Esophagus squamous epithelium (tissue), 4 donors: ENCODE measurements at regions not wholly inside any gene's neighbourhood (a gene's known extent, or its start where the extent isn't known, plus 50 kb on each side); places are given as distances from the start of the nearest gene placed in this dataset.

Experiments used
- POLR2A ChIP-seq, 4 donors: fragments of 450-650 bp; IDR thresholded peaks; one replicate each; pipeline ENCODE4 v1.6.1; 2017; ENCODE audit warnings: antibody characterized with exemption in 4 of 4, mild to moderate bottlenecking in 4 of 4, moderate library complexity in 3 of 4
- TF ChIP-seq, protein P1 (sequence below), 6 experiments: fragments of 450-650 bp in 4 of 6; fragments of 200-600 bp in 2 of 6; sonication (generic) in 2 of 6; IDR thresholded peaks; one replicate each; pipeline ENCODE4 v1.5.1; 2016 to 2019; ENCODE audit warnings: antibody characterized with exemption in 6 of 6, mild to moderate bottlenecking in 4 of 6, moderate library complexity in 4 of 6

DNA sequence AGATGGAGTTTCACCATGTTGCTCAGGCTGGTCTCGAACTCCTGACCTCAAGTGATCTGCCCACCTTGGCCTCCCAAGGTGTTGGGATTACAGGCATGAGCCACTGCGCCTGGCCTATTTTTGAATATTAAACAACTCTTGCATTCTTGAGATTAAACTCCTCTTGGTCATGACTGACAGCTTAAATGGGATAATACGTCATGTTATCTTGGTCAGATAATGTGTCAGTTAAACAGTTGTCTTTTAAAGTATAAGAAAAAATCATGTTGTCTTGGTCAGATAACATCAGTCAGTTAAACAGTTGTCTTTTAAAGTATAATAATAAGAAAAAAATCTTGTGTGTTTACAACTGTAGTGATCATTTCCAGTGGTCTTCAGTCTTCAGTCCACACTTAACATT lies 73.6 kb upstream of the SYPL1 start:
- TF ChIP-seq, protein P1, sequence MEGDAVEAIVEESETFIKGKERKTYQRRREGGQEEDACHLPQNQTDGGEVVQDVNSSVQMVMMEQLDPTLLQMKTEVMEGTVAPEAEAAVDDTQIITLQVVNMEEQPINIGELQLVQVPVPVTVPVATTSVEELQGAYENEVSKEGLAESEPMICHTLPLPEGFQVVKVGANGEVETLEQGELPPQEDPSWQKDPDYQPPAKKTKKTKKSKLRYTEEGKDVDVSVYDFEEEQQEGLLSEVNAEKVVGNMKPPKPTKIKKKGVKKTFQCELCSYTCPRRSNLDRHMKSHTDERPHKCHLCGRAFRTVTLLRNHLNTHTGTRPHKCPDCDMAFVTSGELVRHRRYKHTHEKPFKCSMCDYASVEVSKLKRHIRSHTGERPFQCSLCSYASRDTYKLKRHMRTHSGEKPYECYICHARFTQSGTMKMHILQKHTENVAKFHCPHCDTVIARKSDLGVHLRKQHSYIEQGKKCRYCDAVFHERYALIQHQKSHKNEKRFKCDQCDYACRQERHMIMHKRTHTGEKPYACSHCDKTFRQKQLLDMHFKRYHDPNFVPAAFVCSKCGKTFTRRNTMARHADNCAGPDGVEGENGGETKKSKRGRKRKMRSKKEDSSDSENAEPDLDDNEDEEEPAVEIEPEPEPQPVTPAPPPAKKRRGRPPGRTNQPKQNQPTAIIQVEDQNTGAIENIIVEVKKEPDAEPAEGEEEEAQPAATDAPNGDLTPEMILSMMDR (IDR thresholded peaks at IDR 0.05), result no peak
- no peak for TF ChIP-seq POLR2A (IDR thresholded peaks at IDR 0.05)
